Fibroblast of the aortic adventitia (primary cell): ENCODE measurements at regions not wholly inside any gene's neighbourhood (a gene's known extent, or its start where the extent isn't known, plus 50 kb on each side); places are given as distances from the start of the nearest gene placed in this dataset. TPM values are rescaled to one million over a fixed set of nuclear protein-coding genes. Genes with fewer than 3 reads are reported as not detected.

Experiments used
- small RNA-seq: library from RNA; depleted of rRNA; stranded (forward); fragments of <200 nt; gene quantifications from one replicate; pipeline ENCODE3, GENCODE V24; 2012

Small RNA genes in the stretch of these regions (small RNA-seq; reads per million reads assigned to genes)
- not detected for gene AL078601.1
- gene RF00019: not detected
